ENCODE measurements at regions not wholly inside any gene's neighbourhood (a gene's known extent, or its start where the extent isn't known, plus 50 kb on each side); places are given as distances from the start of the nearest gene placed in this dataset.

DNA sequence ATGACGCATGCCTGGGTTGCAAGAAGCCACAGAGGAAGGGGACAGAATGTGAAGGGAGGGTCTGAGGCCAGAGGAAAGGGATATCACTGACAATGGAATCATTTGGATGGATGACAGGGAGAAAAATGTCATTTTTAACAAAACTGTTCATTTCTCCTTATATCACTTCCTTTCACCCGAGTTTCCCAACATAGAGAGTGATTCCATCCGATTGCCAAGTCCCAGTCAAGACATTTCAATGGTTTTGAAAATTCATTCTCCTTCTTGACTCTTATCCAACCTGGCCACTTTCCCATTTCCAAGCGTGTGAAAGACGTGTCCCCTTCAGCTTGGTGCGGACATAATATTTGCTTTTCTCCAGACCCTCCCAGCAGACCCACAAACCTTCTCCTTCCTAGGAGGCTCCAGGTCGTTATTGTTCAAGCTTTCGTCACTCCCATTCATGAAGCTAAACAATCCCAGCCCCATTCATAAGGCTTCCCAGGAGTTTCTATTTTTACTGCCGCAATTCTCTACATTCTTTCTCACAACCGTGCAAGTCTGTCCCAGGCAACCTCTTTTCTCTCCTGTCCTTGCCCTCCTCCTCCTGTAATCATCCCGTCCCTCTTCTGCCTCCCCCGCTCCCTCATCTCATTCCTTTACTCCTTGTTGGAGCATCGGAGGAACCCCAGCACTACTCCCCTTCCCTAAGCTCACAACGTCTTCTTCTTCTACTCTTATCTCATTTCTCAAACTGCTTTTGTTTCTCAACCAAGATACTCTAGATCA is 301.3 kb upstream of the KLF6 start:
- no peak overlapping the region for H3K4me3 ChIP-seq (ENCODE audit: low read depth, low read length)
- TF ChIP-seq ZNF211 (tag by site-specific recombination; IDR thresholded peaks at IDR 0.05; ENCODE audit: low read depth) (no peak), ZNF266 (tag by site-specific recombination; IDR thresholded peaks at IDR 0.05; ENCODE audit: low read depth) (no peak)
- no peaks in the 10 kb centered on the region for H3K36me3 ChIP-seq (ENCODE audit: control insufficient read depth in 2 of 2, insufficient read depth in 1 of 2, low read length in 2 of 2)
- no peaks in the 10 kb centered on the region for H3K9me3 ChIP-seq (ENCODE audit: control insufficient read depth, insufficient read depth, low read depth, low read length)
- ChIA-PET POLR2A (no interaction called here), CTCF (no interaction called here)
- no peaks in the 10 kb centered on the region for H3K4me1 ChIP-seq (ENCODE audit: control insufficient read depth, insufficient read depth, low read length)
- no peak overlapping the region for H3K27ac ChIP-seq (ENCODE audit: extremely low read depth, low read depth, low read length)

DNA sequence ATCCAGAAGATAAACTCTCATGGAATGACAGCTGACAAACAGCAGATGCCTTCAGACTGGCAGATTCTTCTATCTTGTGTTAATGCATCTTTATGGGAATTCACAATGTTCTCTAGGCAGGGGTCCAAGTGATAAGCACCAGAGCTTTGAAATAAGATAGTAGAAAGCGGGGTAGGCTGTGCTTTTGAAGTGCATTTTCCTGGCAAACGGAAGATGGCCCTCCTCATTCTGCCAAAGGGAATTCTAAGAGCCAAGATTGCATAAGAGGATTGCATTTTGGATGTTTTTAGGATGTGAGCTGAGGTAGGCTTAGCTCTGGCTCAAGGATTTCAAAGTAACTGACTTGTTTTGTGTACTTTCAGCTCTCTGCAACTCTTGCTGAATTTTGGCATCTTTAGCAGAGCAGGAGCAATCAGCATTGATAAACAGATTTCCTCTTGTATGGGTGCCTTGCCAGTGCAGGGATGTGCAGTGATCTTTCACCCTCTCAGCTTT is 298.5 kb upstream of the KLF6 start:
- H3K27ac ChIP-seq (ENCODE audit: extremely low read depth, low read depth, low read length), result no peak overlapping the region
- ChIA-PET CTCF (no interaction called here), POLR2A (no interaction called here)
- H3K36me3 ChIP-seq (ENCODE audit: control insufficient read depth in 2 of 2, insufficient read depth in 1 of 2, low read length in 2 of 2), result no peaks in the 10 kb centered on the region
- H3K4me1 ChIP-seq (ENCODE audit: control insufficient read depth, insufficient read depth, low read length), result no peaks in the 10 kb centered on the region
- H3K9me3 ChIP-seq (ENCODE audit: control insufficient read depth, insufficient read depth, low read depth, low read length), result no peaks in the 10 kb centered on the region
- H3K4me3 ChIP-seq (ENCODE audit: low read depth, low read length), result no peak overlapping the region
- TF ChIP-seq ZNF670 (tag by site-specific recombination; IDR thresholded peaks at IDR 0.05; ENCODE audit: low read depth) (no peak), ZNF404 (tag by site-specific recombination; IDR thresholded peaks at IDR 0.05) (no peak), ZNF623 (tag by site-specific recombination; IDR thresholded peaks at IDR 0.05) (no peak), ZNF274 (IDR thresholded peaks at IDR 0.05; ENCODE audit: low read length) (no peak), ZNF274 (tag by site-specific recombination; IDR thresholded peaks at IDR 0.05; ENCODE audit: borderline replicate concordance) (no peak), ZNF19 (tag by site-specific recombination; IDR thresholded peaks at IDR 0.05; ENCODE audit: low read depth) (no peak), WT1 (tag by site-specific recombination; IDR thresholded peaks at IDR 0.05) (no peak), GLI4 (tag by site-specific recombination; IDR thresholded peaks at IDR 0.05) (no peak), ZXDB (tag by site-specific recombination; IDR thresholded peaks at IDR 0.05) (no peak), ZNF366 (tag by site-specific recombination; conservative IDR thresholded peaks at IDR 0.05) (no peak), GFI1B (tag by site-specific recombination; IDR thresholded peaks at IDR 0.05) (no peak), BCL11A (tag by site-specific recombination; IDR thresholded peaks at IDR 0.05; ENCODE audit: low read depth) (no peak), TCF7L2 (IDR thresholded peaks at IDR 0.05; ENCODE audit: borderline replicate concordance, low read depth, low read length) (no peak), ZNF426 (tag by site-specific recombination; IDR thresholded peaks at IDR 0.05) (no peak), KLF10 (tag by site-specific recombination; IDR thresholded peaks at IDR 0.05) (no peak), ZNF248 (tag by site-specific recombination; IDR thresholded peaks at IDR 0.05) (no peak)
- TF ChIP-seq, protein P1, sequence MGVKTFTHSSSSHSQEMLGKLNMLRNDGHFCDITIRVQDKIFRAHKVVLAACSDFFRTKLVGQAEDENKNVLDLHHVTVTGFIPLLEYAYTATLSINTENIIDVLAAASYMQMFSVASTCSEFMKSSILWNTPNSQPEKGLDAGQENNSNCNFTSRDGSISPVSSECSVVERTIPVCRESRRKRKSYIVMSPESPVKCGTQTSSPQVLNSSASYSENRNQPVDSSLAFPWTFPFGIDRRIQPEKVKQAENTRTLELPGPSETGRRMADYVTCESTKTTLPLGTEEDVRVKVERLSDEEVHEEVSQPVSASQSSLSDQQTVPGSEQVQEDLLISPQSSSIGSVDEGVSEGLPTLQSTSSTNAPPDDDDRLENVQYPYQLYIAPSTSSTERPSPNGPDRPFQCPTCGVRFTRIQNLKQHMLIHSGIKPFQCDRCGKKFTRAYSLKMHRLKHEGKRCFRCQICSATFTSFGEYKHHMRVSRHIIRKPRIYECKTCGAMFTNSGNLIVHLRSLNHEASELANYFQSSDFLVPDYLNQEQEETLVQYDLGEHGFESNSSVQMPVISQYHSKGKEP (tag by site-specific recombination; IDR thresholded peaks at IDR 0.05), result no peak
- TF ChIP-seq, protein P2, sequence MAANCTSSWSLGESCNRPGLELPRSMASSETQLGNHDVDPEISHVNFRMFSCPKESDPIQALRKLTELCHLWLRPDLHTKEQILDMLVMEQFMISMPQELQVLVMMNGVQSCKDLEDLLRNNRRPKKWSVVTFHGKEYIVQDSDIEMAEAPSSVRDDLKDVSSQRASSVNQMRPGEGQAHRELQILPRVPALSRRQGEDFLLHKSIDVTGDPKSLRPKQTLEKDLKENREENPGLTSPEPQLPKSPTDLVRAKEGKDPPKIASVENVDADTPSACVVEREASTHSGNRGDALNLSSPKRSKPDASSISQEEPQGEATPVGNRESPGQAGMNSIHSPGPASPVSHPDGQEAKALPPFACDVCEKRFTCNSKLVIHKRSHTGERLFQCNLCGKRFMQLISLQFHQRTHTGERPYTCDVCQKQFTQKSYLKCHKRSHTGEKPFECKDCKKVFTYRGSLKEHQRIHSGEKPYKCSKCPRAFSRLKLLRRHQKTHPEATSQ (tag by site-specific recombination; IDR thresholded peaks at IDR 0.05), result no peak
- TF ChIP-seq, protein P3, sequence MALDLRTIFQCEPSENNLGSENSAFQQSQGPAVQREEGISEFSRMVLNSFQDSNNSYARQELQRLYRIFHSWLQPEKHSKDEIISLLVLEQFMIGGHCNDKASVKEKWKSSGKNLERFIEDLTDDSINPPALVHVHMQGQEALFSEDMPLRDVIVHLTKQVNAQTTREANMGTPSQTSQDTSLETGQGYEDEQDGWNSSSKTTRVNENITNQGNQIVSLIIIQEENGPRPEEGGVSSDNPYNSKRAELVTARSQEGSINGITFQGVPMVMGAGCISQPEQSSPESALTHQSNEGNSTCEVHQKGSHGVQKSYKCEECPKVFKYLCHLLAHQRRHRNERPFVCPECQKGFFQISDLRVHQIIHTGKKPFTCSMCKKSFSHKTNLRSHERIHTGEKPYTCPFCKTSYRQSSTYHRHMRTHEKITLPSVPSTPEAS (tag by site-specific recombination; IDR thresholded peaks at IDR 0.05), result no peak
